ENCODE measurements at regions not wholly inside any gene's neighbourhood (a gene's known extent, or its start where the extent isn't known, plus 50 kb on each side); places are given as distances from the start of the nearest gene placed in this dataset.
"Not testable (repeated sequence)": the region's sequence is repeated elsewhere in the genome, so short reads cannot be mapped to it uniquely, and the experiment has no call there.

DNA sequence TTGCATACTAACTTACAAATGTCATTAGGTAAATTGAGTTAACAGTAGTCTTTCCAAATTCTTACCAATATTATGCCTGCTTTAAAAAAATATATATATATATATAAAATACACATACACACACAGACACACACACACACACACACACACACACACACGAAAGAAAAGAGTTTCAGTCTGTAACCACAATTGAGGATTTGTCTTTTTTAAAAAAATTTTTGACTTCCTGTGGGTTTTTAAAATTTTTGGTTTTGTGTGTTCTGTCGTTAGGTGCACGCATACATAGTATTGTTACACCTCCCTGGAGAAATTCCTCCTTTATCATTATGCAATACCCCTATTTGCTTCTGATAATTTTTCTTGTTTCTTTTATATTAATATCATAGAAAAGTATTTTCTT, 129.3 kb upstream of the LRRC61 start:
- not testable (repeated sequence) for DNase-seq (ENCODE audit: low spot score)
